GM13976 (cell line): ENCODE measurements at regions not wholly inside any gene's neighbourhood (a gene's known extent, or its start where the extent isn't known, plus 50 kb on each side); places are given as distances from the start of the nearest gene placed in this dataset.

Experiments used
- DNase-seq: peaks from one replicate; pipeline ENCODE4 v3.0.0; 2012; ENCODE audit warnings: low spot score
- in situ Hi-C: fragments of 300-500 bp; cut with MboI; formaldehyde crosslinking; loops from one replicate; pipeline ENCODE4 v1.12.0; 2022; ENCODE audit warnings: low sequenced_read_pairs, mixed read lengths, inconsistent platforms; ENCODE audit not compliant: unreplicated experiment
- TF ChIP-seq, protein P1 (sequence below): IDR thresholded peaks from 2 replicates; pipeline ENCODE4 v1.5.1; 2012; ENCODE audit warnings: borderline replicate concordance, mild to moderate bottlenecking; ENCODE audit not compliant: insufficient read depth; ENCODE audit errors: extremely low read depth, missing control alignments, control extremely low read depth

- TF ChIP-seq, protein P1, sequence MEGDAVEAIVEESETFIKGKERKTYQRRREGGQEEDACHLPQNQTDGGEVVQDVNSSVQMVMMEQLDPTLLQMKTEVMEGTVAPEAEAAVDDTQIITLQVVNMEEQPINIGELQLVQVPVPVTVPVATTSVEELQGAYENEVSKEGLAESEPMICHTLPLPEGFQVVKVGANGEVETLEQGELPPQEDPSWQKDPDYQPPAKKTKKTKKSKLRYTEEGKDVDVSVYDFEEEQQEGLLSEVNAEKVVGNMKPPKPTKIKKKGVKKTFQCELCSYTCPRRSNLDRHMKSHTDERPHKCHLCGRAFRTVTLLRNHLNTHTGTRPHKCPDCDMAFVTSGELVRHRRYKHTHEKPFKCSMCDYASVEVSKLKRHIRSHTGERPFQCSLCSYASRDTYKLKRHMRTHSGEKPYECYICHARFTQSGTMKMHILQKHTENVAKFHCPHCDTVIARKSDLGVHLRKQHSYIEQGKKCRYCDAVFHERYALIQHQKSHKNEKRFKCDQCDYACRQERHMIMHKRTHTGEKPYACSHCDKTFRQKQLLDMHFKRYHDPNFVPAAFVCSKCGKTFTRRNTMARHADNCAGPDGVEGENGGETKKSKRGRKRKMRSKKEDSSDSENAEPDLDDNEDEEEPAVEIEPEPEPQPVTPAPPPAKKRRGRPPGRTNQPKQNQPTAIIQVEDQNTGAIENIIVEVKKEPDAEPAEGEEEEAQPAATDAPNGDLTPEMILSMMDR: no peak
- in situ Hi-C loops: no loop called here
- no peak for DNase-seq
Observed at GRCh38 chr12:89212339-89212771, 139.9 kb downstream of the DUSP6 start.

DNA sequence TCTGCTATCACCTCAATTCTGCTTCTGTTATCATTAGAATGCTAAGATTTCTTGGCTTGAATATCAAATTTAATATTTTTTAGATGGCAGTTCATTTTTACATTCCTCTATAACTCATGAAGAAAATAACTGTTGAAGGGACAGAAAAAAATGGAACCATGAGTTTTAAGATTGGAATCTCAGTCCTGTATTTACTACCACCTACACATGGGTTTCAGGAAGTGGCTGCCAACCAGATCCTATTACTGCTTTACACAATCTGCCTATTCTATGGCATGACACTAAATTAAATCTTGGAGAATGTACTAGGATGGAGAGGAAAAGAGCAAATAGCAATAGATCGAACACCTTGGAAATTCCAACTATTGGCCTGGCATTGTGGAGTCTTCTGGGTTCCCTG, 140.8 kb downstream of the DUSP6 start:
- DNase-seq: no peak
- TF ChIP-seq, protein P1: no peak
- in situ Hi-C loops: no loop called here

GRCh38 chr12:89210277-89210676, 142.0 kb downstream of the DUSP6 start:
- TF ChIP-seq, protein P1: no peak
- no peak for DNase-seq
- in situ Hi-C loops: no loop called here

DNA sequence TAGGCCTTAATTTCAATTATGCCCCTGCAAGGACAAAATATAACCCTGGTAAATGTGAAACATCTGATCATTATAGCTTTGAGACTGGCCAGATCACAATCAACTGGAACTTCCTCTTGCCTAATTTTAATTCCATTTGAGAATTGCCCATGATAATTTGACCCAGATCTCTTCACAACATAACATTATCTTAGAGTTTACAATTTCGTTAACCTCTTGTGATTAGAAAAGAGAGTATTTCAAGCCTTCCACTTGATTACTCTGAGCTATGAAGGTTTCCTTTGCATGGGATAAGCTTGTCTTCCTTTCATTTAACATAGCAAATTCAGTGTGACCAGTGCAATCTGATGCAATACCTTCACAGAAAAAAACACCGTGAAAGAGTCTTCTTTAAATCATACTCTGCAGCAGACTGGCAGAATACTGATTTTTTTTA, 143.6 kb downstream of the DUSP6 start:
- TF ChIP-seq, protein P1: no peak
- DNase-seq: no peak
- in situ Hi-C loops: no loop called here

DNA sequence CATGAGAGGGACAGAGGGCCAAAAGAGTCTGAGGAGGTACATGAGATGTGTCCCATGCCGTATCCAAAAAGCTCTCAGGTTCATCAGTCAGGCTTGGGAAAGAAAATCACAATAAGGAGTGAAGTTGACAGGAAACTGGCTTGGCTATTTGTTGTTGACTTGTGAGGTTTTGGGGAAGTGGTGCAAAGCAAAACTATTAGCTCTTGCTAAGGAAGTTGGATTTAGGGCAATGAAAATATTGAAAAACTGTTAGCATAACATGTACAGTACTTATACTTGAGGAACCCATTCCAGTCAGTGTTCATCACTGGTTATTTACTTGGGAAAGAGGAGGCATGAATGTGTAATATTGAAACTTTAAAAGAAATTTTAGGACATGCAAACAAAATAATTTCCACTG, 145.9 kb downstream of the DUSP6 start:
- TF ChIP-seq, protein P1: no peak
- in situ Hi-C loops: no loop called here
- DNase-seq: no peak

- DNase-seq: no peak
- TF ChIP-seq, protein P1: no peak
- in situ Hi-C loops: no loop called here
Observed at GRCh38 chr12:89205517-89205916, 146.8 kb downstream of the DUSP6 start.

DNA sequence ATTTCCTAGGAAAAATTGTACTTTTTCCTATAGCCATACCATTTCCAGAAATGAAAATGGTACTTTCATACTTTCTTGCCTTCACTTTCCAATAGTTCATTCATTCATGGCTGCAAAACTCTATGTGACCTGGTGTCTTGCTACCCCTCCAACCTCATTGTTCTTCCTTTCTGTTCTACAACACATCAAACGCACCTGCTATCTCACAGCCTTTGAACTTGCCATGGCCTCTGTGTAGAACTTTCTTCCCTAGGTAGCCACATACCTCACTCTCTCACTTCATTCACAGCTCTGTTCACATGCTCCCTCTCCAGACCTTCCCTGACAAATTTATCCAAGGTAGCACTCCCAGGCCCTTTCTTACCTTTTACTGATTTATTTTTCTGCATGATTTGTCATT, 149.2 kb downstream of the DUSP6 start:
- in situ Hi-C loops: no loop called here
- TF ChIP-seq, protein P1: no peak
- DNase-seq: no peak
